Upper lobe of right lung (tissue), 1 donor: ENCODE measurements at regions not wholly inside any gene's neighbourhood (a gene's known extent, or its start where the extent isn't known, plus 50 kb on each side); places are given as distances from the start of the nearest gene placed in this dataset.

Source experiments
- ATAC-seq: fragments of 200-7000 bp; cut with Tn5 transposase; one replicate; pipeline ENCODE4 v1.9.1; 2020; ENCODE audit warnings: mild to moderate bottlenecking, moderate library complexity
- DNase-seq: peaks from one replicate; pipeline ENCODE4 v3.0.0-alpha.2; 2020
- H3K27ac ChIP-seq: fragments of 200-600 bp; one replicate; pipeline ENCODE4 v1.8.0; 2022
- H3K27me3 ChIP-seq: fragments of 200-600 bp; one replicate; pipeline ENCODE4 v1.8.0; 2022; ENCODE audit warnings: mild to moderate bottlenecking
- H3K36me3 ChIP-seq: fragments of 200-600 bp; one replicate; pipeline ENCODE4 v1.8.0; 2022
- H3K4me1 ChIP-seq: fragments of 200-600 bp; one replicate; pipeline ENCODE4 v1.8.0; 2022
- H3K4me3 ChIP-seq: fragments of 200-600 bp; one replicate; pipeline ENCODE4 v1.8.0; 2022; ENCODE audit warnings: mild to moderate bottlenecking
- H3K9me3 ChIP-seq: fragments of 200-600 bp; one replicate; pipeline ENCODE4 v1.8.0; 2022
- intact Hi-C: fragments of 100-400 bp; cut with DNase I; formaldehyde crosslinking; loops from one replicate; pipeline ENCODE4 v1.11.0; 2022
- TF ChIP-seq, protein P1 (sequence below): fragments of 200-600 bp; IDR thresholded peaks from one replicate; pipeline ENCODE4 v1.8.0; 2022; ENCODE audit warnings: antibody characterized with exemption
- donor health status: DM: no; HTN: yes; CAD: no; lungs with severe emphysema.

GRCh38 chr11:100624346-100624745, 62.7 kb upstream of the ARHGAP42 start:
- DNase-seq = no peak
- Histone ChIP-seq H3K27ac (no peak overlapping the region), H3K4me3 (no peak overlapping the region), H3K27me3 (no peaks in the 10 kb centered on the region), H3K4me1 (no peaks in the 10 kb centered on the region), H3K9me3 (no peaks in the 10 kb centered on the region), H3K36me3 (no peaks in the 10 kb centered on the region)
- ATAC-seq = no peak
- intact Hi-C loops = no loop called here
- TF ChIP-seq, protein P1, sequence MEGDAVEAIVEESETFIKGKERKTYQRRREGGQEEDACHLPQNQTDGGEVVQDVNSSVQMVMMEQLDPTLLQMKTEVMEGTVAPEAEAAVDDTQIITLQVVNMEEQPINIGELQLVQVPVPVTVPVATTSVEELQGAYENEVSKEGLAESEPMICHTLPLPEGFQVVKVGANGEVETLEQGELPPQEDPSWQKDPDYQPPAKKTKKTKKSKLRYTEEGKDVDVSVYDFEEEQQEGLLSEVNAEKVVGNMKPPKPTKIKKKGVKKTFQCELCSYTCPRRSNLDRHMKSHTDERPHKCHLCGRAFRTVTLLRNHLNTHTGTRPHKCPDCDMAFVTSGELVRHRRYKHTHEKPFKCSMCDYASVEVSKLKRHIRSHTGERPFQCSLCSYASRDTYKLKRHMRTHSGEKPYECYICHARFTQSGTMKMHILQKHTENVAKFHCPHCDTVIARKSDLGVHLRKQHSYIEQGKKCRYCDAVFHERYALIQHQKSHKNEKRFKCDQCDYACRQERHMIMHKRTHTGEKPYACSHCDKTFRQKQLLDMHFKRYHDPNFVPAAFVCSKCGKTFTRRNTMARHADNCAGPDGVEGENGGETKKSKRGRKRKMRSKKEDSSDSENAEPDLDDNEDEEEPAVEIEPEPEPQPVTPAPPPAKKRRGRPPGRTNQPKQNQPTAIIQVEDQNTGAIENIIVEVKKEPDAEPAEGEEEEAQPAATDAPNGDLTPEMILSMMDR = no peak

DNA sequence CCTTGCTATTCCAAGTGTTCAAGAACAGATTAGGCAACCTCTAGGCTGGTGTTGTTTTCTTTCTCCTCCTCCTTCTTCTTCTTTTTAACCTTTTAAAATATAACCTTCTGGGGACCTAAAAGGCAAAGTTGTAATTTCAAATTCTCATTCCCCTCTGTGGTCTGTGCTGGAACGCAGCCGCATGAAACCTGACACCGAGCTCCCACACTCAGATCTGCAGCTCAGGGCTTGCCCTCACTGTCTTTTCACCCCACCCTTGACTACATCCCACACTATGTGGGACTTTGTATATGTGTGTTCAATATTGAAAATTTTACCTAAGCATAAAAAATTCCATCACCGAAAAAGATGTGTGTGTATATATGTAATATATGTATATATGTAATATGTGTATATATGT, 62.0 kb upstream of the ARHGAP42 start:
- intact Hi-C loops = no loop called here
- H3K9me3 ChIP-seq = no peaks in the 10 kb centered on the region
- H3K4me3 ChIP-seq = no peak overlapping the region
- no peak overlapping the region for H3K27ac ChIP-seq
- H3K27me3 ChIP-seq = no peaks in the 10 kb centered on the region
- DNase-seq = no peak
- H3K36me3 ChIP-seq = no peaks in the 10 kb centered on the region
- H3K4me1 ChIP-seq = no peaks in the 10 kb centered on the region
- ATAC-seq = no peak
- TF ChIP-seq, protein P1 = no peak

DNA sequence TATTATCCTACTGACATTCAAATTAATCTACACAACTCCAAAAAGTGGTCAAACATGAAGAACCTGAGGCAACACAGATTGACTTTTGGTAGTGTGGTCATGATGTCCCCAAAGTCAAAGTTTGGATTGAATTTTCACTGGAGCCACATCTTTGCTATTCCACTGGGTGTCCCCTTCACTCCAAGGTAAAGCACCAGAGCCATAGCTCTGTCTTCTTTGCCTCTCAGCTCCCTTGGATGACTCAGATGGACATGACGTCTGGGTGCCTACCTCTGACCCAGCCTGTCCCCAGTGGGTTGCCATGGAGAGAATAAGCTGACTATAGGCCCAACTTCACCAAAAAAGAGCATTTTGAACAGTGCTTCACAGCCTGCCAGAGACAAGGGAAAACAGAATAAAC, 57.4 kb upstream of the ARHGAP42 start:
- TF ChIP-seq, protein P1 = no peak
- no peaks in the 10 kb centered on the region for H3K36me3 ChIP-seq
- H3K4me1 ChIP-seq = no peaks in the 10 kb centered on the region
- H3K27ac ChIP-seq = no peak overlapping the region
- intact Hi-C loops = no loop called here
- no peaks in the 10 kb centered on the region for H3K27me3 ChIP-seq
- no peaks in the 10 kb centered on the region for H3K9me3 ChIP-seq
- no peak for DNase-seq
- no peak overlapping the region for H3K4me3 ChIP-seq
- no peak for ATAC-seq

DNA sequence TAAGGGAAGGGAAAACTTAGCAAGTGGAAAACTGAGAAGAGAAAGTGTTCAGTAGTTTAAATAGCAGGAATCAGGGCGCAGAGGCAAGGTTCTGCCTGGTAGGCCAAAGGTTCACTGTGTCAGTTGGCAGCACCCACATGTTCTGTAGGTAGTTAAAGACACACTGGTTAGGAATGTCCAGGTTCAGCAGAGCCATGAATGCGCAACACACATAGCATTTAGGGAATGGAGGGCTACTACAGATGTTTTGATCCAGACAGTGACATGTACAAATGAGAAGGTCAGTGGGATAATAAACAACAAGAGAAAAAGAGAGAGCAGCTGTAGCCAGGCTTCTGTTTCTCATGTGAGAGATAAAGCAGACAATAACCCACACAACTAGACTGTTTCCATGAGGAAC, 56.2 kb upstream of the ARHGAP42 start:
- H3K27ac ChIP-seq = no peak overlapping the region
- TF ChIP-seq, protein P1 = no peak
- no peak for ATAC-seq
- no peak overlapping the region for H3K4me3 ChIP-seq
- H3K4me1 ChIP-seq = no peaks in the 10 kb centered on the region
- H3K9me3 ChIP-seq = no peaks in the 10 kb centered on the region
- no peaks in the 10 kb centered on the region for H3K27me3 ChIP-seq
- no peak for DNase-seq
- intact Hi-C loops = no loop called here
- H3K36me3 ChIP-seq = no peaks in the 10 kb centered on the region

DNA sequence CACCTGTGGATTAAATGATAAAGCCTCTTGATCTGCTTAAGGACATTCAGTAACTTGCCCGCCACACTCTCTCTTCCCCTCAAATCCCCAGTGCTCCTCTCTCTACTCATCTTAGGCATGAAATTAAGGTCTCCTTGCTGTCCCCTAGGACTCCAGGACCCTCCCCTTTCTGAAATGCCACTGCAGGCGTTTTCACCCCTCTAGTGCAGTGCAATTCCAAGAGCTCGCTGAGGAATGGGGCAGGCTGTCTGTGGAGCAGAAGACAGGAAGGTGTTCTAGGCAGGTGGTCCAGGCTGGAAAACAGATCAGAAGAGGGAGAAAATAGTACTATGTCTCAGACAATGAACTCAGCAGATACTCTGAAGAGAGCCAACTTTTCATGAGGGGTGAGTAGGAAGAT, 55.8 kb upstream of the ARHGAP42 start:
- Histone ChIP-seq H3K36me3 (no peaks in the 10 kb centered on the region), H3K4me1 (no peaks in the 10 kb centered on the region), H3K4me3 (no peak overlapping the region), H3K9me3 (no peaks in the 10 kb centered on the region), H3K27ac (no peak overlapping the region), H3K27me3 (no peaks in the 10 kb centered on the region)
- no peak for ATAC-seq
- intact Hi-C loops = no loop called here
- no peak for DNase-seq
- TF ChIP-seq, protein P1 = no peak

GRCh38 chr11:100632941-100633452, 54.1 kb upstream of the ARHGAP42 start:
- ATAC-seq (peak; percentile 89), DNase-seq (peak; percentile 70)
- H3K4me1 ChIP-seq = no peaks in the 10 kb centered on the region
- H3K27me3 ChIP-seq = no peaks in the 10 kb centered on the region
- no peak overlapping the region for H3K4me3 ChIP-seq
- TF ChIP-seq, protein P1 = no peak
- intact Hi-C loops = no loop called here
- H3K9me3 ChIP-seq = no peaks in the 10 kb centered on the region
- H3K36me3 ChIP-seq = no peaks in the 10 kb centered on the region
- peak overlapping the region; percentile 43 for H3K27ac ChIP-seq
